HG03558 (cell line): ENCODE measurements at regions not wholly inside any gene's neighbourhood (a gene's known extent, or its start where the extent isn't known, plus 50 kb on each side); places are given as distances from the start of the nearest gene placed in this dataset.

Experiments used
- ATAC-seq: cut with Tn5 transposase; IDR thresholded peaks from one replicate; pipeline ENCODE4 v1.9.1; 2021; ENCODE audit warnings: moderate number of reproducible peaks; ENCODE audit not compliant: unreplicated experiment; ENCODE audit errors: extremely low read depth

DNA sequence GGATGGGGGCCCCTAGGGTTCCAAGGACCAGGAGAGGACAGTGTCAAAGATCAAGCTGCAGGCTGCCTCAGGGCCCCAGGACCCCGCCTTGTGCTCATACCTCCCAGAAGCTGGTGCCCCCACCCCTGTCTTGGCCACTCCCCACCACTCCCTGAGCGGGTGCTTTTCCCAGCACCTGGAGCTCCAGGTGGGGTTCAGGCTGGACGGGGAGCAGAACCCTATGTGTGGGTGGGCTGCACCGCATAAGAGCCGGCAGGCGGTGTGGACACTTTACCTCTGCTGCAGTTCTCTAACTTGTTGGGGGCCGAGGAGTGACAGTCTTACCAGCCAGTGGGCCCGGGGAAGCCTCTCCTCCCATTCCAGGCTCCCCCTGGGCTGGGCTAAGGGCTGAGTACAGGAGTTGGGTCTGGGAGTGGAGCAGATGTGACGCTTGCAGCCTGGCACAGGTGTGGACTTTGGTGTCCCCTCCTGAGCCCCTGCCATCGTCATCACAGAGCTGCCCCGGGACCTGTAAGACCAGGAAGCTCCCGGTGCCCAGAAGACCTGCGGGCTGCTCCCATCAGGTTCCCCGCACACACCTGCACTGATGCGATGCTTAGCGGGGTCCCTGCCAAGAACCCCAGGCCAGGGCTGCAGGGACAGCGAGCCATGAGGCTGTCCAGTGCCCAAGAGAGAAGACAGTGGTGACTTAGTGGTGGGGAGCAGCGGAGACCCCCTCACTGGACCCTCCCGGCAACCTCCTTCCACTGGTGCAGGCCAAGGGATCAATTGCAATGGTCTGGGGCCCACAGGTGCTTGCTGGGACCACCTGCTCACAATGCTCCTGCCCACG, 674.5 kb downstream of the BRD1 start:
- ATAC-seq = no peak

DNA sequence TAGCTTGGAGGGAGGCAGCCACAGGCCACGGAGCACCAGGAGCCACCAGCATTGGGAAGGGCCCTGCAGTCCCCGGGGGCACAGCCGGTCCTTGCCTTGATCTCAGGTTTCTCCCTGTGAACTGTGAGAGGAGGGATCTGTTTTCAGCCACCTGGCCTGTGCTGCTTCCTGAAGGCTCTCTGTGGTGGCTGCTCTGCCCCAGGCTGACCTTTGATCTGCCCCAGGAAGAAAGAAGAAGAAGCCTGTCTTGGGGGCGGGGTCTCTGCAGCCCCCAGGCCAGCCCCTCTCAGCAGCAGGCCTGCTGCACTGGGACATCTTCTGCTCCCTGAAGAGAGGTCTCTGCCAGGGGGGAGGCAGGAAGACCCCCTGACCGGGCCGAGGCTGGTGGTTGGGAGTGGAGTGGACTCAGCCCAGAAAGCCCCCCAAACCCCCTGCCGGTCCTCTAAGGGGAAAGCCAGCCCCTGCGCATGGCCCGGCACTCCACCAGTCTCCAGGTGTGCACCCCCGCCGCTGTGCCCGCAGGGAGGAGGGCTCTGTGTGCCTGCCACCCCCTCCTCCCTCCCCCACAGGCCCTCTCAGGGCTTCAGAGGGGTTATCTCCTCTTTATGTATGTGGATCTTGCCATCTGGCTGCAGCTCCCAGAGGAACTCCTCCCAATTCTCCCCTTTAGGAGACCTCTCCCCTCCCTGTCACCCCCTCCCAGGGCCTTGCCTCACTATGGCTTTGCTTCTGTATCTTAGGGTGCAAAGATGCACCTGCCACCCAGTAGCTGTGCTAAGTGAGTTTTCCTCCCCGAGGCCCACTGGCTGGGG, 675.3 kb downstream of the BRD1 start:
- ATAC-seq = no peak

DNA sequence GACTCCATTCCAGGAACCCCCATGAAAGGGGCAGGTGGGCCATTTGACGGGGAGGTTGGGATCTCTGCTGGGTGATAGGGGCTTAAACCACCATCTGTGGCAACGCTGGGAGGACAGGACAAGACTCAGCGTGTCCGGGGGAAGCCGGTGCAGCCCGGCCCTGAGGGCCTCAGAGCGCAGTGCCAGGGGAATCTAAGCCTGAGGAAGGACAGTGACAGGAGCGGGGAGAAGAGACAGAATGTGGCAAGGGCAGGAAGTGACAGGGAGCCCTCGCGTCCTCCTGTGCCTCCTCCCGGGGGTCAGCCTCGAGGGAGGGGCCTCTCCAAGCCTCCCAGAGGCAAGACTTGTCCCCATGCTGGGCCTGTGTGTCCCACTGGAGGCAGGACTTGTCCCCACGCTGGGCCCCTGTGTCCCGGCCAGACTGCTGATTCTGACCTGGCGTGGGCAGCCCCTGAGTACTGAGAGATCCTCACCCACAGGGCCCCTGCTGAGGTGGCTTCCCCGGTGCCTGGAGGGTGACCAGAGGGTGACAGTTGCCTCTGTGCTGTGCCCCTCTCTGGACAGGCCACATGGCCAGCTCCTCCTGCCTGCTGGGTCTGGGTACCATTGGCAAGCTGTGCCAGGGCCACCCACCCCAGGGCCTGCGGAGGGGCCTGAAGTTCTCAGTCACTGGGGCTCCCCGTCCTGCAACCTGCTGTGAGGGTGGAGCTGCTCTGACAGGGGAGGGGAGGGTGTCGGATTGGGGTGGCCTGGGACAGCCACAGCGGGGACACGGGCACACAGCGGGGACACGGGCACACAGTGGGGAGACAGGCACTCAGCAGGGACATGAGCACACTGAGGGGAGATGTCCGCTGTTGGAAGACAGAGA, 676.2 kb downstream of the BRD1 start:
- no peak for ATAC-seq

DNA sequence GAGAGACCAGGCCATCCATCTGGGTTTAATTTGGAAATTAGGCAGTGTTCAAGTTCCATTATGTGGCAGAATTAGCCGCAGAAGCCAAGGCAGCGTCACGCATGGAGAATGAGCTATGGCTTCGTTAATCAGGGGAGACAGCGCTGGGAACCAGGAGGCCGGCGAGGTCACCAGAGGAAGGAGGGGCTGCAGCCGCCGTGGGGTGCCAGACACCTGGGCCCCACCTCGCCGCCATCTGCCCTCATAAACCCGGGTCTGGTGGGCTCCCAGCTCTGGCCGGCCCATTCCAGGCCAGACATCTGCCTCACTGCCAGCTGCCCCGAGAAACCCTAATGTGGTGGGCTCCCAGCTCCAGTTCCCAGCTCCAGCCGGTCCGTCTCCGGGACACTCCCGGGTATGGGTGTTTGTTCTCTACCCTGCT, 676.9 kb downstream of the BRD1 start:
- ATAC-seq = no peak

DNA sequence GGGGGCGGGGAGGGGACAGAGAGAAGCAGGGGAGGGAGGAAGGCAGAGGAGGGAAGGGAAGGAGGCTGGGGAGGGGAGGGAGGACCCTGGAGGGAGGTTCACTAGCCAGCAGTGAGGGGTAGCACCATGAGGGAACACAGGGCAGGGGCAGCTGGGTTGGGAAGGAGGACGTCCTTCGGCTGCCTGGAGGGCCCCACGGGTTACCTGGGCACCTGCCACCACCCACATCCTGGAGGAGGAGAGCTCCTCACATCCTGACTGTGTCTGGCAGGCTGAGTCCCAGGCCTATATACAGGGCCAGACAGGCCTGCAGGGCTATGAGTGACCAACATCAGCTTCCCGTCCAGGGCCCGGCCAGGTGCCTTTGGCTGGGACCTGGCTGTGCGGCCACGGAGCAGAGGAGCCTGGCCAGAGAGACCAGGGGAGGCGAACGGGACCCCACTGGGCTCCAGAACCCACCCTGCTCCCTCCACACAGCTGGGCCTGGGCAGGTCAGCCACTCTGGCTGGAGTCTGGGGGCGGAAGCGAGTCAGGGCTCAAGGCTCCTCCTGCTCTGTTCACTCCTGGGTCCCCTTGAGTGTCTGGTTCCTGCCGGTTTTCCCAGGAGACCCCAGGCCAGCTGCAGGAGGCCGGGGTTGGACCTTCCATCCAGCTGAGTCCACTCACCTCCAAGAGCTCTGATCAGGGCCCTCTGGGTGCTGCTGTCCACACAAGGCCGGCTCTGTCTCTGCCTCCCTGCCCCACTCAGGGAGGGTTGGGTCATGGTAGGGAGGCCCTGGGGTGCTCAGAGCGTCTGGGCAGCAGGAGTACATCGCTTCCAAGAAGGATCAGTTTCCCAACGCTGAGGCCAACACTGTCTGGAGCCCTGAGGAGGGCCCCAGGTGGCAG, 677.7 kb downstream of the BRD1 start:
- no peak for ATAC-seq

DNA sequence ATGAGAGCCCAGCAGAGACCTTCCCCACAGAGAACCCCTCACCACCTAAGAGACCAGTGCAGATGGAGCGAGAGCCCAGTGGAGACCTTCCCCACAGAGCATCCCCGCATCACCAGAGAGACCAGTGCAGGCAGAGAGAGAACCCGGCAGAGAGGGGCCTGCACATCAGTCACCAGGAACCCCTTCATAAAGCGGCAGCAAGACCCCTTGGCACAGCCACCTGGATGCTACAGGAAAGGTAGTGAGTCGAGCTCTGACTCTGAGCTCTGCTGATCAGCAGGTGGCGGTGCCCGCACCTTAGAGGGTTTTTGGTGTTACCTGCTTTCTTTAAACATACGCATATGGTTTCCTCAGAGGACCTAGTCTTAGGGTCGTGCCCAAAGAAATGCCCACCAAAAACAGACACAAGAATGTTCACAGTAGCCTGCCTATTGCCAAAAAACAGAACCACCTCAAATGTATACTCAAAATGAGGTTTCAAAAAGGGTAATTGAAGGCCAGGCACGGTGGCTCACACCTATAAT, 678.7 kb downstream of the BRD1 start:
- no peak for ATAC-seq

DNA sequence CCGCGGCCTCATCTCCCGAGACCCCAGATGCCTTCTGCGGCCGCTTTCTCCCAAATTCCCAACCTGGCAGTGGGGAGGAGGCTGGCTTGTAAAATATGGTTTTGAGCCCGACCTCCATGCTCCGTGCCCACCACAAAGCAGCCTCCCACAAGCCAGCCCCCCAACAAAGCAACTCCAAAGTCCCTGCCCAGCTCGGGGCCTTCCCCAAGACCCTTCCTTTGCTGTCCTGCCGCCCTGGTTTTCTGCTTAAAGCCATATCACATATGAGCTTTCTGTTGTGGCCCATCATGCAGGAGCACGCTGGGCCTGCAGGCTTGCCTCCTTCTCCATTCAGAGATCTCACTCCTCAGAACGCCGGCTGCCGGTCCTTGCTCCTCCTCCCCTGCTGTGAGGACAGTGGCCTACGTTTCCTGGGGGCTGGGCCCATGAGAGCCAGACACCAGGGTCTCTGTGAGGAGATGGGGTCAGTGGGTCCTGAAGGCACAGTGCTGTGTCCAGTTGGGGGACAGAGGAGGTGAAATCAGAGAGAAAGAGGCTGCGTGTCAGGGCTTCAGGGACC, 680.0 kb downstream of the BRD1 start:
- ATAC-seq = no peak

DNA sequence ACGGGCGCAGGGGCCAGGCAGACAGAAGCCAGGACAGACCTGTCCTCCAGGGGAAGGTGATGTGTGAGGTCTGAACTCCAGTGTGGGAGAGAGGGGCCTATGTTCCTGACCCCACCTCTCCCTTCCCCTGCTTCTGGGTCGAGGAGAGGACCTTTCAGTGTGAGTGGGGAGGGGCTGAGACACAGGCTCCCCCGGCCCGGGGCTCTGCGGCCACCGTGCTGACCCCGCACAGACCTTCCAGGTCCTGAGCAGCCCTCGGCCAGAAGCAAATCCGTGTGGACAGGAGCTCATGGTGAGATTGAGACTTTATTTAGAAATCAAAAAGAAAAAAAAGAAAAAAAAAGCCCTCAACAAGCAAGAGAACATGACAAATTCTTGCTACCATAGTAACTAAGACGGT, 680.5 kb downstream of the BRD1 start:
- no peak for ATAC-seq

DNA sequence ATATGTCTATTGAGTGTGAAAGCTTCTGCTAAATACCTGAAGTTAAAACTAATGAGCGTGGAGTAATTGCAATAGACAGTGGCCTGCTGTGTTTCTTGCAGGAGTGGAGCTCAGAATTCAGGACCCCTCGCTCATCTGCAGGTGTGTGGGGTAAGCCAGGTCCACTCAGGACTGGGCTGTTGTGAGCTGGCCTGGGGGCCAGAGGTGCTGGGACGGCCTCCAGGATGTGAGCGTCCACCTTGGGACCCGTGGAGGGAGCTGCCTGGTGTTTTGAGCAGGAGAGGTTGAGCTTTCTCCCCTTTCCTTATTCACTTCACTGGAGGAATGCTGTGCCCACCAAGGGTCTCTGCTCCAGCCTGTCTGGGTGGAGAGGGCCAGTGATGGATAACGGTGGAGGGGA, 681.2 kb downstream of the BRD1 start:
- ATAC-seq = no peak

DNA sequence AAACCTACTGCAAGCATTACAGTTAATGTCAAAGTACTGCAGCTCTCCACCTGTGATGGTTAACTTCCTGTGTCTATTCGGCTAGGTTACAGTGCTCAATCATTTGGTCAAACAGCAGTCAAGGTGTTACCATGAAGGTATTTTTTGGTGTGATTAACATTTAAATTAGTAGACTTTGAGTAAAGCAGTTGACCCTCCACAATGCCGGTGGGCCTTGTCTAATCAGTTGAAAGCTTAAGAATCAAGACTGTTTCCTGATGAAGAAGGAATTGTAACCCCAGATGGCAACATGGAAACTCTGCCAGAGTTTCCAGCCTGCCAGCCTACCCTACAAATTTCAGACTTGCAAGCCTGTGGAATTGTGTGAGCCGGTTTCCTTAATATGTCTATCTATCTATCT, 683.9 kb downstream of the BRD1 start:
- ATAC-seq = no peak

DNA sequence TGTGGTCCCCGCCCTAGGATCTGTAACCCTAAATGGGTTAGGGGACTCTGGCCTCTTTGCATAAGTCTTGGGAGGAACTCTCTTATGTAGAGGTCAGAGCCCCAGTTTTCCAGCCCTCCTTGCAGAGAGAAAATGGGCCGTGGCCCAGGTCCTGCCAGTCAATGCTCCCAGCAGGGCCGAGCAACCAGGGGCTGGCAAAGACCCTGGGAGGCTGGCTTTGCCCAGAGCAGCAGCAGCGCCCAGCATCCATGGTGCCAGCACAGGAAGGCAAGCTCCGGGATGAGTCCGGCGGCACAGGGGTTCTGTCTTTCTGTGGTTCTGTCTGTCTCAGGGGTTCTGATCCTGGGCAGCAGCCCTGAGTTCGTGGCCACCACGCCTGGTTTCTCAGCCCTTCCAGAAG, 684.8 kb downstream of the BRD1 start:
- ATAC-seq = no peak

DNA sequence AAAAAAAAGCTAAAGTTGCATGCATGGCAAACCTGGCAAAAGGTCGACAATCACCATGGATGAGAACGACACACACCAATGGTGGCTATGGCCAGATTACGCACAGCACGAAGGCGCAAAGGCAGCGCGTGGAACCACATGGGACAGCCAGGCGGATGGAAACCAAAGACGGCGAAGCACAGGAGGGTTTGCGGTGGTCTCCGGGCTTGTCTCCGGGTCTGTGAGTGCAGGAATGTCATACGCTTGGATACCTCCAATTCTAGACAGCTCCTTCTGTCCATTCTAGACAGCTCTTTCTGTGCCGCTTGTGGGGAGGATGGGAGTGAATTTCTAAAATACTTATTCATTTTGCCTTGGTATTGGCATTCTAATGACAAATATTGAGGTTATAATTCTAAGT, 685.4 kb downstream of the BRD1 start:
- ATAC-seq = no peak

DNA sequence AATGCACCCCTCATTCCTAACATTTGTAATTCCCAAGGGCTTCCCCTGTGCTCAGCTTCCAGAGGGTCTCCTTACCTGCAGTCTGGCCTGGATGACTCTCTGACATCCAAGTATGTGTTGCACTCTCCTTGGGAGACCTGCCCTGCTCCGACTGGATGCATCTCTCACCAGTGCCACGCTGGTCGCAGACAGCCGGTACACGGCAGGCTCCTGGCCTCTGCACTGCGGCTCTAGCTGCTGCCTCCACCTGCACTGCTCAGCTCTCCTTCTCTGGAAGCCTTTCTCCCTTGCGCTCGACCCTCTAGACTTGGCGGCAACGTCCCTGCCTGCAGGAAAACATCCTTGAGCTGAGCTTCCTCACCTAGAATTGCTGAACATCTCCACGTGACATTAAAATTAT, 685.9 kb downstream of the BRD1 start:
- no peak for ATAC-seq

DNA sequence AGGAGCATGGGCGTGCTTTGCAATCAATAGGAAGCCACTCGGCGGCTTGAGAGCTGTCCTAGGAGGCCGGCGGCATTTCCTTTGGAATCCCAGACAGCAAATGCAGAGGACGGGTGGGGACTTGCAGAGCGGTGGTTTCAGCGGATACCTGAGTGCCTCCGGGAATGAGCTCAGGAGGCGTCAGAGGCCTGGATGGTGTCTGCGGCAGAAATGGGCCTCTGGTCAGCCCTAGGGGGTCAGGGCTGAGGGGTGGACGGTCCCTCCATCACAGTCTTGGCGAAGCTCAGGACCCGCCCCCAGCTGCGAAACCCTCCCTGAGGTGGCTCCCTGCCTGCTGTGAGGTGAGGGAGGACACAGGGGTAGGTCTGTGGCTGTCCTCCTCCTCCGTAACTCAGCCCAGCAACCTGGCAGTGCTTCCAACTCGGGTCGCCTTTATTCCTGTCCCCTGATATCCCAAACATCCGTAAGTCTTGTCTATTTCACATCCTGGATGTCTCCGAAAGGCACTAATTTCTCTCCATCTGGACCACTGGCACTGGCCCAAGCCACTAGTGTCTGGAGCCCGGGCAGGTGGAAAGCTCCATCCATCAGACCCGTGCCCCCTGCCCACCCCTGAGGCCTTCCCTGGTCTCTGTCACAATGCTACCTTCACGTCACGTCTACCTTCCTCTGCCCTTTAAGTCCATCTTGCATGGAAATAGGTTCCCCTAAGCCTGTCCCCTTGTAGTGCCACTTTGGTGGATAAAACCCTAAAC, 686.6 kb downstream of the BRD1 start:
- no peak for ATAC-seq

DNA sequence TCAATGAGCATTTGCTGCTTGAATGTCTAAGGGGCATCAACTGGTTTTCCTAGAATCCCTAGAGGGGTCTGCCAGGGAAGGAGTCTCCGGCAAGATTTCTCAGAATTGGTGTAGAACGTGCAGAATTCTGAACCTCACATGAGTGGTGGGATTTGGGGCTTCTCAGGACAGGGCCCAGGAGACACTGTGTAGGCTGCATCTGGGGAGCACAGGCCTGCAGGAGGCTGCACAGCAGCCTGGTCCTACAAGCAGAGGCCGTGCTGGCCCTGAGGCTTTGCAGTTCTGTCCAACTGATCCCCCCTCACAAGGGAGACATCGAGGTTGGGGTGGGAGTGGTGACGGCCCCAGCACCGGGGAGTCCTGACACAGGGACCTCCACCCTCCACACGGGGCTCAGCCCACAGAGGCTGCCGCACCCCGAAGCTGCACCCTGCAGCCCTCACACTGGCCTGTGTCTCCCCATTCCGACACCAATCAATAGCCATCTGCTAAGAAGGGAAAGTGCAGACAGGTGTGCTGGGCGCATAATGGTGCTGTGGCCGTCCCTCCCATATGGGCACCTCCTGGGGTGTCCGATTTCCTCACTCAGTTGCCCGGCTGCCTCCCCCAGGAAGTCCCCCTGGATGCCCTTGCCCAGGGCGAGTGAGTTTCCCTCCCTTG, 688.1 kb downstream of the BRD1 start:
- no peak for ATAC-seq

DNA sequence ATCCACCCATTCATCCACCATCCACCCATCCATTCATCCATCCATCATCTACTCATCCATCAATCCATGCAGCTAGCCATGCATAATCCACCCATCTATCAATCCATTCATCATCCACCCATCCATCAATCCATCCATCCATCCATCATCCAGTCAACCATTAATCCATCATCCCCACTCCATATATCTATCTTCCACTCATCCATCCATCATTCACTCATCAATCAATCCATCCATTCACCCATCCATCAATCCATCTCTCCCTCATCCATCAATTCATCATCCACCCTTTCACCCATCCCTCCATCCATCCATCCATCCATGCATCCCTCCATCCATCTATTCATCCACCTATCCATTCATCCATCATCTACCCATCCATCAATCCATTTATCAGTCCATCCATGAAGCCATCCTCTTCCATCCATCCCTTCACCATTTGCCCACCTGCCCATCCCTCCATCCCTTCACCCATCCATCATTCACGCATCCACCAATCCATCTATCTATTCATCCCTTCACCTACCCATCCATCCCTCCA, 689.4 kb downstream of the BRD1 start:
- no peak for ATAC-seq

DNA sequence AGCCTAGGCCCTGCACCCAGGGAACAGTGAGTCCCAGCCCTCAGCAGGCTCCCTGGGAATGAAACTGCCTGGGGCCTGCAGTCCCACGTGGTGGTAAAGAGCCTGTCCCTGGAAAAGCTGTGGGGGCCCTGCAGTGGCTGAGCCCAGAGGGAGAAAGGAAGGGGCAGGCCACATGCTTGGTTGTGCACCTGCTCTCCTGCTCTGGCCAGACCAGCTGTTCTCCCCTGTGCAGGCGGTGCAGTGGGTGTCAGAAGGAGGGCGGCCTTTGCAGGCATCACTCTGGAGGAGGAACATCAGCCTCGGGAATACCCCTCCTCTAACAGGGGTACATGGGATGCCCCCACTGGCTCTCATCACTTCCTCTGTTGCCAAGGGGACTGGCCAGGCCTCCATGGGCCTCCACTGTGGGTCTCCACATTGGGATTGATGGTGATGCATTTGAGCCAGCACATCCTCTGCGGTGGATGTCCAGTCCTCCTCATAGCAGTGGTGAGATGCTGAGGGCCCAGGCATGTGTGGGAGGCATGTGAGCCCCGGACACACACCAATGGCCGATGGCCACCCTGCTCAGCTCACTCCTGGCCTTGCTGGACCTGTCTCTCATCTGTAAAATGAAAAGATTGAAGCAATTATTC, 690.4 kb downstream of the BRD1 start:
- no peak for ATAC-seq
